ENCODE measurements at regions not wholly inside any gene's neighbourhood (a gene's known extent, or its start where the extent isn't known, plus 50 kb on each side); places are given as distances from the start of the nearest gene placed in this dataset.

DNA sequence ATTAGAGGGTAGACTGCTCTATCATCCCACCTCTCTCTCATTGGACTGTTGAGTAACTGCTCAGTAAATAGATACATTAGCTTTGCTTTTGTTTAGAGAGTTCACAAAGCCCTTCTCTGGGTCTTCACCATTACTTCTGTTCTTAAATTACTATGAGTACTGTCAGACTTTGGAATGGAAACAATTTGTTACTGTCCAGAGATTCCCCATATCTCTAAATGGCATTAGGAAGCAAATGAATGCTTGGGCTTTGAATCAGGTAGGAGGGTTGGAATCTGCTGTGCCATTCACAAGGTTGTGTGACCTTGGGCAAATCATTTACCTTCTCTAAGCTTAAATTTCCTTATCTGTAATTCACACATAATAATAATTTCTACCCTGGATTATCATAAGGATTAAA lies 541.0 kb upstream of the FZD8 start:
- TF ChIP-seq, protein P1, sequence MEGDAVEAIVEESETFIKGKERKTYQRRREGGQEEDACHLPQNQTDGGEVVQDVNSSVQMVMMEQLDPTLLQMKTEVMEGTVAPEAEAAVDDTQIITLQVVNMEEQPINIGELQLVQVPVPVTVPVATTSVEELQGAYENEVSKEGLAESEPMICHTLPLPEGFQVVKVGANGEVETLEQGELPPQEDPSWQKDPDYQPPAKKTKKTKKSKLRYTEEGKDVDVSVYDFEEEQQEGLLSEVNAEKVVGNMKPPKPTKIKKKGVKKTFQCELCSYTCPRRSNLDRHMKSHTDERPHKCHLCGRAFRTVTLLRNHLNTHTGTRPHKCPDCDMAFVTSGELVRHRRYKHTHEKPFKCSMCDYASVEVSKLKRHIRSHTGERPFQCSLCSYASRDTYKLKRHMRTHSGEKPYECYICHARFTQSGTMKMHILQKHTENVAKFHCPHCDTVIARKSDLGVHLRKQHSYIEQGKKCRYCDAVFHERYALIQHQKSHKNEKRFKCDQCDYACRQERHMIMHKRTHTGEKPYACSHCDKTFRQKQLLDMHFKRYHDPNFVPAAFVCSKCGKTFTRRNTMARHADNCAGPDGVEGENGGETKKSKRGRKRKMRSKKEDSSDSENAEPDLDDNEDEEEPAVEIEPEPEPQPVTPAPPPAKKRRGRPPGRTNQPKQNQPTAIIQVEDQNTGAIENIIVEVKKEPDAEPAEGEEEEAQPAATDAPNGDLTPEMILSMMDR (IDR thresholded peaks at IDR 0.05; ENCODE audit: low read depth, low read length), result no peak
- TF ChIP-seq POLR2A (IDR thresholded peaks at IDR 0.05; ENCODE audit: extremely low read depth, insufficient read length) (no peak), MYC (IDR thresholded peaks at IDR 0.05; ENCODE audit: low read depth, low read length) (no peak)
- TF ChIP-seq, protein P2, sequence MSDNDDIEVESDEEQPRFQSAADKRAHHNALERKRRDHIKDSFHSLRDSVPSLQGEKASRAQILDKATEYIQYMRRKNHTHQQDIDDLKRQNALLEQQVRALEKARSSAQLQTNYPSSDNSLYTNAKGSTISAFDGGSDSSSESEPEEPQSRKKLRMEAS (IDR thresholded peaks at IDR 0.05; ENCODE audit: low read depth, low read length), result no peak
